ENCODE measurements at regions not wholly inside any gene's neighbourhood (a gene's known extent, or its start where the extent isn't known, plus 50 kb on each side); places are given as distances from the start of the nearest gene placed in this dataset.

DNA sequence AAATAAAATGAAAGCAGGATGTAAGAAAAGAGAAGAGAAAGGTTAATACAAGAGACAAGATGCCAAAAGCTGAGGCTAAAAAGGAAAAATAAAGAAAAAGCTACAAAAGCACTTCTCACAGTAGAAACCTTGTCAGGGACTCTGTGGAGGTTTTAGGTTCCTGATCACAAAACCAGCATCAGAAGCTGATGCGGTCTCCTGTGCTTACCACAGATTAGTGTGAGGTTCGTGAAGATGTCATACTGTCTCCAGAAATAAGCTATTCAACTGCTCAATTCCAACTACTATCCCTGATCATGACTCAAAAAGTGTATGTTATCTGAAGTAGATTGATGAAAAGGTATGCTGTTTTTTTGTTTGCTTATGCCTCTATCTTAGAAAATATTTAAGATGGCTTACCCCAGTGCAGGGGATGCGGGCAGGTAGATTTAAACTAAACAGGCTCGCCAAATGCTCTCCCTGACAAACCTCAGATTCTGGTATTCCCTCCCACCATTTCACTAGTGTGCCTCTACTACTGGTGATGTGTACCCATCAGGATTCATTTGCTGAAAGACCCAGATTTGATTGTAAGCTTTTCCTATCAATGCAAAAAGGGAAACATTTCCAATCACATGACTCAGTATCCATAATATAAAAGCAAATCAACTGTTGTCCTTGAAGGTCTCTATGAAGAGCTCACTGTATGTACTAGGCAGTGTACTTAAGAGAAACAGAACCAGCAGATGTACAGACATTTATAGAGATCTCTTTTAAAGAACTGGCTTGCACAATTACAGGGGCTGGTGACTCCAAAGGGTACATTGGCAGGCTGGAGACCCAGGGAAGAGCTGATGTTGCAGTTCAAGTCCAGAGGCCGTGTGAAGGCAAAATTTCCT lies 169.5 kb upstream of the FOXN3 start:
- 94 to 95% methylated on average over 5 of the region's 5 CpGs for WGBS, 2 donors
- H3K4me3 ChIP-seq, result no peak overlapping the region
- intact Hi-C loops (cut with DNase I), result no loop called here
- peaks cover 0 to 1% (median 0%) of the 10 kb centered on the region in 11 donors for H3K9me3 ChIP-seq
- TF ChIP-seq, protein P1, sequence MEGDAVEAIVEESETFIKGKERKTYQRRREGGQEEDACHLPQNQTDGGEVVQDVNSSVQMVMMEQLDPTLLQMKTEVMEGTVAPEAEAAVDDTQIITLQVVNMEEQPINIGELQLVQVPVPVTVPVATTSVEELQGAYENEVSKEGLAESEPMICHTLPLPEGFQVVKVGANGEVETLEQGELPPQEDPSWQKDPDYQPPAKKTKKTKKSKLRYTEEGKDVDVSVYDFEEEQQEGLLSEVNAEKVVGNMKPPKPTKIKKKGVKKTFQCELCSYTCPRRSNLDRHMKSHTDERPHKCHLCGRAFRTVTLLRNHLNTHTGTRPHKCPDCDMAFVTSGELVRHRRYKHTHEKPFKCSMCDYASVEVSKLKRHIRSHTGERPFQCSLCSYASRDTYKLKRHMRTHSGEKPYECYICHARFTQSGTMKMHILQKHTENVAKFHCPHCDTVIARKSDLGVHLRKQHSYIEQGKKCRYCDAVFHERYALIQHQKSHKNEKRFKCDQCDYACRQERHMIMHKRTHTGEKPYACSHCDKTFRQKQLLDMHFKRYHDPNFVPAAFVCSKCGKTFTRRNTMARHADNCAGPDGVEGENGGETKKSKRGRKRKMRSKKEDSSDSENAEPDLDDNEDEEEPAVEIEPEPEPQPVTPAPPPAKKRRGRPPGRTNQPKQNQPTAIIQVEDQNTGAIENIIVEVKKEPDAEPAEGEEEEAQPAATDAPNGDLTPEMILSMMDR (IDR thresholded peaks at IDR 0.05), result no peak
- H3K27ac ChIP-seq, result peak overlapping the region in 1 of 10 donors; percentile 28
- DNase-seq (no peak), ATAC-seq (peak in 2 of 8 donors; percentile 44 to 61)
- no peaks in the 10 kb centered on the region for H3K27me3 ChIP-seq
- peaks cover 0 to 43% (median 3%) of the 10 kb centered on the region in 9 donors for H3K4me1 ChIP-seq
- H3K36me3 ChIP-seq, result peaks cover 0 to under 1% (median 0%) of the 10 kb centered on the region in 9 donors

DNA sequence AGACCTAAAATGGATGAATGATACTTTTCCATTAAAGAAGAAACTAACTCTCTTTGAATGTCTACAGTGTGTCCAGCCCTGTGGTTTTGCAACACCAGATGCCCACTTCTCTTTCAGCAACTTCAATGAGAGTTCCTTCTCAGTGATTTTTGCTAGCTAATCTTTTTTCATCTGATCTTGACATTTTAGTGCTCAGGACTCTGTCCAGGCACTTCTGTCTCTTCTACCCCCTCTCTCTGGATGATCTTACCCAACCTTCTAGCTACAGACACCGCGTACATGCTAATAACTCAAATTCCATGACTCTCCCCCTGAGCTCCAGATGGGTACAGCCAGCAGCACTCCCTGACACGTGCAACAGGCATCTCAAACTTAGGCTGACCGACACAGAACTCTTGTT lies 161.1 kb upstream of the FOXN3 start:
- ATAC-seq (peak in 3 of 8 donors; percentile 42 to 62 (median 59)), DNase-seq (no peak)
- Histone ChIP-seq H3K4me3 (no peak overlapping the region), H3K9me3 (no peaks in the 10 kb centered on the region), H3K36me3 (peaks cover 0 to 14% (median 0%) of the 10 kb centered on the region in 9 donors), H3K4me1 (peaks cover 5 to 53% (median 32%) of the 10 kb centered on the region in 9 donors), H3K27ac (peak overlapping the region in 2 of 10 donors; percentile 4 to 7), H3K27me3 (no peaks in the 10 kb centered on the region)
- intact Hi-C loops (cut with DNase I), result no loop called here
- TF ChIP-seq, protein P1 (IDR thresholded peaks at IDR 0.05), result no peak
- WGBS, 2 donors, result 58 to 67% methylated on average over 4 of the region's 4 CpGs

DNA sequence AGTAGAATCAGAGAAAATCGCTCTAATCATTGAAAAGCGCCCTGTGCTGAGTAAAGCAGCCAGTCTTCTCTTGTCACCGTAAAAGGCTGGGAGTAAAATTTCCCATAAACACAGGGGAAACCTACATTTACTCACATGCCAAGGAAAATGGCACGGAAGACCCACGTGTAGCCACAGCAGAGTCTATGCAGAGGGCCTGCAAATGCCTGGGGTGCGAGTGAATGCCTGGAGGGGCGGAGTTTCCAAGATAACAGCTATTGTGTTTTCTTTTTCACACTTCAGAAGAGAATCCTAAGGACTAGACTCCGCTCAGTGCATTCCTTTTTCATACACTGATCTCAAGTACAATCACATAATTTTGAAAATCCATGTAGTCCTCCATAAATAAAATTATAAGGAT lies 159.9 kb upstream of the FOXN3 start:
- Histone ChIP-seq H3K4me3 (no peak overlapping the region), H3K27ac (no peak overlapping the region)

DNA sequence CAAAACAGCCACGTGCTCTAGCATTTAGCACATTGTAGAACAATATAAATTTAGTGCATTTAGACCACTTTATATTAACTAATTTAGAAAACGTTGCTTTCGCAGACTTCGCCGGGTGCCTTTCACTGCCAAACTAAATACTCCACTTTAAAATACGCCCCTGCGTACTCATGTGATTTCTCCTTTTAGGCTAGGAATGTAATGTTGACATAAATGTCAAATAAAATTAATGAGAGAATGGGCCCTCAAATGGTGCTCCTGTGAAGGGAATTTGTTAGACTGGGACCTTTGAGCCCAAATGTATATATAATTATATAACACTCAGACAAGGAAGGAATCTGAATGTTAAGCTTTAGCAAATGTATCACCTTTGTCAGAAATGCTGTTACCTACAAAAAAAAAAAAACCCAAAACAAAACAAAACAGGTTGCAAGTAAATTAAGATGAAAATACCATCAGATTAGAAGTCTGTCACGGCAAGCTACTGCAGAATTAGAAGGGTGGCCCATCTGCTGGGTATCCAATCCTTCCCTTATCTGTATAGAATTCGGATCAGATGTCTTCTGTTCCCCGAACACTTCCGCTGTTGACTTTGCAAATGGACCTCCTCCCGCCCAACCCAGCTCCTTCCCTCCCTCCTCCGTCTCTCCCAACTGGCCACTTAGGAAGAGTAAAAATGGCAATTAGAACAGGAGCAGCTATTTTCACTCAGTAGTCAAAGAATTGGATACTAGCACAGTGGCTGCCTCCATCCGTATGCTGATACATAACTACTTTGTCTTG lies 159.3 kb upstream of the FOXN3 start:
- TF ChIP-seq, protein P1 (IDR thresholded peaks at IDR 0.05), result no peak
- no peak overlapping the region for H3K4me3 ChIP-seq

More for the DNA sequence above, 159.9 kb upstream of the FOXN3 start:
- ATAC-seq (no peak), DNase-seq (no peak)
- WGBS, 2 donors, result 66 to 73% methylated on average over 8 of the region's 8 CpGs
- Histone ChIP-seq H3K36me3 (peaks cover 0 to 14% (median 0%) of the 10 kb centered on the region in 9 donors), H3K9me3 (no peaks in the 10 kb centered on the region), H3K4me1 (peaks cover 15 to 65% (median 44%) of the 10 kb centered on the region in 9 donors), H3K27me3 (no peaks in the 10 kb centered on the region)
- intact Hi-C loops (cut with DNase I), result no loop called here
- TF ChIP-seq, protein P1 (IDR thresholded peaks at IDR 0.05), result no peak

More for the DNA sequence above, 159.3 kb upstream of the FOXN3 start:
- Histone ChIP-seq H3K27ac (peak overlapping the region in 1 of 10 donors; percentile 40), H3K36me3 (peaks cover 0 to 12% (median 0%) of the 10 kb centered on the region in 9 donors), H3K4me1 (peaks cover 15 to 72% (median 48%) of the 10 kb centered on the region in 9 donors), H3K9me3 (no peaks in the 10 kb centered on the region), H3K27me3 (no peaks in the 10 kb centered on the region)
- DNase-seq (no peak), ATAC-seq (no peak)
- intact Hi-C loops (cut with DNase I), result no loop called here
- WGBS, 2 donors, result 80 to 82% methylated on average over 14 of the region's 14 CpGs
